GM23338 (cell line): ENCODE measurements at regions not wholly inside any gene's neighbourhood (a gene's known extent, or its start where the extent isn't known, plus 50 kb on each side); places are given as distances from the start of the nearest gene placed in this dataset.

ENCODE experiments used
- ATAC-seq: fragments of 200-7000 bp; cut with Tn5 transposase; 3 replicates; pipeline ENCODE4 v1.9.1; 2020
- DNase-seq: peaks from one replicate; pipeline ENCODE4 v3.0.0-alpha.2; 2015; ENCODE audit warnings: low spot score
- H2AFZ ChIP-seq: fragments of 200-600 bp; sonication (generic); 2 replicates; pipeline ENCODE4 v1.8.0; 2016; ENCODE audit warnings: antibody characterized with exemption, mild to moderate bottlenecking, moderate library complexity
- H3F3A ChIP-seq: fragments of 200-600 bp; sonication (generic); replicated peaks from 2 replicates; pipeline ENCODE4 v1.8.0; 2017; ENCODE audit warnings: antibody characterized with exemption, mixed run types, low read depth
- H3K27ac ChIP-seq: fragments of 200-600 bp; sonication (generic); 2 replicates; pipeline ENCODE4 v1.6.1; 2016; ENCODE audit warnings: low read depth
- H3K27me3 ChIP-seq: fragments of 200-600 bp; sonication (generic); 2 replicates; pipeline ENCODE4 v1.8.0; 2016; ENCODE audit warnings: mild to moderate bottlenecking, mixed run types, moderate library complexity; ENCODE audit not compliant: insufficient read depth
- H3K36me3 ChIP-seq: fragments of 200-600 bp; sonication (generic); 2 replicates; pipeline ENCODE4 v1.8.0; 2016; ENCODE audit warnings: mild to moderate bottlenecking; ENCODE audit not compliant: insufficient read depth
- H3K4me1 ChIP-seq: fragments of 200-600 bp; sonication (generic); 2 replicates; pipeline ENCODE4 v1.8.0; 2016; ENCODE audit warnings: mild to moderate bottlenecking, moderate library complexity; ENCODE audit not compliant: insufficient read depth
- H3K4me2 ChIP-seq: fragments of 200-600 bp; sonication (generic); 2 replicates; pipeline ENCODE4 v1.7.1; 2017; ENCODE audit warnings: mixed run types
- H3K4me3 ChIP-seq: fragments of 200-600 bp; sonication (generic); 2 replicates; pipeline ENCODE4 v1.6.1; 2016; ENCODE audit warnings: mixed run types
- H3K79me2 ChIP-seq: fragments of 200-600 bp; sonication (generic); replicated peaks from 2 replicates; pipeline ENCODE4 v1.8.0; 2017; ENCODE audit warnings: mild to moderate bottlenecking; ENCODE audit not compliant: insufficient read depth
- H3K9me2 ChIP-seq: fragments of 200-600 bp; sonication (generic); 2 replicates; pipeline ENCODE4 v1.8.0; 2017; ENCODE audit not compliant: insufficient read depth
- H4K20me1 ChIP-seq: fragments of 200-600 bp; sonication (generic); replicated peaks from 2 replicates; pipeline ENCODE4 v1.8.0; 2017; ENCODE audit warnings: mild to moderate bottlenecking; ENCODE audit not compliant: insufficient read depth
- H3K27ac Mint-ChIP-seq: 2 replicates; pipeline ENCODE4 v1.8.0; 2020; ENCODE audit warnings: inconsistent platforms, mild to moderate bottlenecking, moderate library complexity, mixed read lengths
- H3K27me3 Mint-ChIP-seq: 3 replicates; pipeline ENCODE4 v1.8.0; 2022; ENCODE audit warnings: low read depth, mild to moderate bottlenecking, moderate library complexity, mixed read lengths, inconsistent platforms; ENCODE audit not compliant: insufficient read depth, poor library complexity
- H3K36me3 Mint-ChIP-seq: 3 replicates; pipeline ENCODE4 v1.8.0; 2021; ENCODE audit warnings: low read depth, mild to moderate bottlenecking, inconsistent platforms, moderate library complexity, mixed read lengths
- H3K4me1 Mint-ChIP-seq: 3 replicates; pipeline ENCODE4 v1.8.0; 2020; ENCODE audit warnings: mild to moderate bottlenecking, inconsistent platforms, mixed read lengths
- H3K4me3 Mint-ChIP-seq: 3 replicates; pipeline ENCODE4 v1.8.0; 2021; ENCODE audit warnings: moderate library complexity, mild to moderate bottlenecking, inconsistent platforms, mixed read lengths
- H3K9me3 Mint-ChIP-seq: 3 replicates; pipeline ENCODE4 v1.8.0; 2020; ENCODE audit warnings: moderate library complexity, mild to moderate bottlenecking, inconsistent platforms, mixed read lengths
- CREB1 ChIP-seq: fragments of 250-450 bp; sonication (Bioruptor Pico); IDR thresholded peaks from 2 replicates; pipeline ENCODE4 v1.5.0; 2020; ENCODE audit warnings: low read depth, mild to moderate bottlenecking, moderate library complexity
- CTCF ChIP-seq, 2 experiments: fragments of 200-600 bp in 1 of 2; sonication (generic) in 1 of 2; conservative IDR thresholded peaks; 2 replicates each; pipeline versions ENCODE4 v1.5.1 to v1.6.1; 2016 to 2017; ENCODE audit warnings: antibody characterized with exemption in 2 of 2, low read depth in 2 of 2, mild to moderate bottlenecking in 2 of 2, moderate library complexity in 1 of 2
- EZH2 ChIP-seq: fragments of 200-600 bp; sonication (generic); IDR thresholded peaks from one replicate; pipeline ENCODE4 v1.8.0; 2017; ENCODE audit warnings: antibody characterized with exemption, mild to moderate bottlenecking, low read depth; ENCODE audit not compliant: unreplicated experiment
- EZH2phosphoT487 ChIP-seq: fragments of 200-600 bp; sonication (generic); IDR thresholded peaks from one replicate; pipeline ENCODE4 v1.8.1; 2018; ENCODE audit warnings: antibody characterized with exemption; ENCODE audit not compliant: unreplicated experiment
- JUNB ChIP-seq: IDR thresholded peaks from one replicate; pipeline ENCODE4 v1.6.1; 2016; ENCODE audit warnings: antibody characterized with exemption; ENCODE audit not compliant: unreplicated experiment
- NANOG ChIP-seq: IDR thresholded peaks from 2 replicates; pipeline ENCODE4 v1.6.1; 2016; ENCODE audit warnings: antibody characterized with exemption, borderline replicate concordance
- POLR2AphosphoS5 ChIP-seq: IDR thresholded peaks from 2 replicates; pipeline ENCODE4 v1.6.1; 2016; ENCODE audit warnings: antibody characterized with exemption, low read depth
- STAT1 ChIP-seq: IDR thresholded peaks from one replicate; pipeline ENCODE4 v1.6.1; 2016; ENCODE audit warnings: antibody characterized with exemption; ENCODE audit not compliant: unreplicated experiment
- ZNF114 ChIP-seq: fragments of 250-450 bp; sonication (Bioruptor Pico); IDR thresholded peaks from 2 replicates; pipeline ENCODE4 v1.5.0; 2020; ENCODE audit warnings: mild to moderate bottlenecking, moderate library complexity
- ZNF331 ChIP-seq: fragments of 250-450 bp; sonication (Bioruptor Pico); IDR thresholded peaks from 2 replicates; pipeline ENCODE4 v1.5.0; 2020; ENCODE audit warnings: low read depth, mild to moderate bottlenecking, moderate library complexity
- TF ChIP-seq, protein P1 (sequence below): fragments of 250-450 bp; sonication (Bioruptor Pico); IDR thresholded peaks from 2 replicates; pipeline ENCODE4 v1.5.0; 2020; ENCODE audit warnings: mild to moderate bottlenecking, moderate library complexity
- TF ChIP-seq, protein P2 (sequence below): IDR thresholded peaks from one replicate; pipeline ENCODE4 v1.6.1; 2018; ENCODE audit warnings: antibody characterized with exemption; ENCODE audit not compliant: unreplicated experiment

- H3K4me1 ChIP-seq: peaks cover 21% of the 10 kb centered on the region
- no peak overlapping the region for H2AFZ ChIP-seq
- H3K36me3 ChIP-seq: peaks cover 4% of the 10 kb centered on the region; the same call in 1 of the 2 replicates
- DNase-seq (no peak), ATAC-seq (no peak)
- no peaks in the 10 kb centered on the region for H4K20me1 ChIP-seq
- no peaks in the 10 kb centered on the region for H3K79me2 ChIP-seq
- no peaks in the 10 kb centered on the region for H3K27me3 ChIP-seq
- peaks cover 16% of the 10 kb centered on the region; the same call in 1 of the 2 replicates for H3K9me2 ChIP-seq
- H3K36me3 Mint-ChIP-seq: peaks cover 44% of the 10 kb centered on the region
- no peak overlapping the region for H3K27ac Mint-ChIP-seq
- TF ChIP-seq JUNB (no peak), POLR2AphosphoS5 (no peak), STAT1 (no peak), EZH2phosphoT487 (no peak), CTCF (conservative IDR thresholded peaks at IDR 0.05; ENCODE audit: low read depth in 2 of 2) (no peak), NANOG (no peak), CREB1 (no peak), ZNF114 (CRISPR knock-in tag) (no peak), EZH2 (no peak), ZNF331 (CRISPR knock-in tag) (no peak)
- TF ChIP-seq, protein P1, sequence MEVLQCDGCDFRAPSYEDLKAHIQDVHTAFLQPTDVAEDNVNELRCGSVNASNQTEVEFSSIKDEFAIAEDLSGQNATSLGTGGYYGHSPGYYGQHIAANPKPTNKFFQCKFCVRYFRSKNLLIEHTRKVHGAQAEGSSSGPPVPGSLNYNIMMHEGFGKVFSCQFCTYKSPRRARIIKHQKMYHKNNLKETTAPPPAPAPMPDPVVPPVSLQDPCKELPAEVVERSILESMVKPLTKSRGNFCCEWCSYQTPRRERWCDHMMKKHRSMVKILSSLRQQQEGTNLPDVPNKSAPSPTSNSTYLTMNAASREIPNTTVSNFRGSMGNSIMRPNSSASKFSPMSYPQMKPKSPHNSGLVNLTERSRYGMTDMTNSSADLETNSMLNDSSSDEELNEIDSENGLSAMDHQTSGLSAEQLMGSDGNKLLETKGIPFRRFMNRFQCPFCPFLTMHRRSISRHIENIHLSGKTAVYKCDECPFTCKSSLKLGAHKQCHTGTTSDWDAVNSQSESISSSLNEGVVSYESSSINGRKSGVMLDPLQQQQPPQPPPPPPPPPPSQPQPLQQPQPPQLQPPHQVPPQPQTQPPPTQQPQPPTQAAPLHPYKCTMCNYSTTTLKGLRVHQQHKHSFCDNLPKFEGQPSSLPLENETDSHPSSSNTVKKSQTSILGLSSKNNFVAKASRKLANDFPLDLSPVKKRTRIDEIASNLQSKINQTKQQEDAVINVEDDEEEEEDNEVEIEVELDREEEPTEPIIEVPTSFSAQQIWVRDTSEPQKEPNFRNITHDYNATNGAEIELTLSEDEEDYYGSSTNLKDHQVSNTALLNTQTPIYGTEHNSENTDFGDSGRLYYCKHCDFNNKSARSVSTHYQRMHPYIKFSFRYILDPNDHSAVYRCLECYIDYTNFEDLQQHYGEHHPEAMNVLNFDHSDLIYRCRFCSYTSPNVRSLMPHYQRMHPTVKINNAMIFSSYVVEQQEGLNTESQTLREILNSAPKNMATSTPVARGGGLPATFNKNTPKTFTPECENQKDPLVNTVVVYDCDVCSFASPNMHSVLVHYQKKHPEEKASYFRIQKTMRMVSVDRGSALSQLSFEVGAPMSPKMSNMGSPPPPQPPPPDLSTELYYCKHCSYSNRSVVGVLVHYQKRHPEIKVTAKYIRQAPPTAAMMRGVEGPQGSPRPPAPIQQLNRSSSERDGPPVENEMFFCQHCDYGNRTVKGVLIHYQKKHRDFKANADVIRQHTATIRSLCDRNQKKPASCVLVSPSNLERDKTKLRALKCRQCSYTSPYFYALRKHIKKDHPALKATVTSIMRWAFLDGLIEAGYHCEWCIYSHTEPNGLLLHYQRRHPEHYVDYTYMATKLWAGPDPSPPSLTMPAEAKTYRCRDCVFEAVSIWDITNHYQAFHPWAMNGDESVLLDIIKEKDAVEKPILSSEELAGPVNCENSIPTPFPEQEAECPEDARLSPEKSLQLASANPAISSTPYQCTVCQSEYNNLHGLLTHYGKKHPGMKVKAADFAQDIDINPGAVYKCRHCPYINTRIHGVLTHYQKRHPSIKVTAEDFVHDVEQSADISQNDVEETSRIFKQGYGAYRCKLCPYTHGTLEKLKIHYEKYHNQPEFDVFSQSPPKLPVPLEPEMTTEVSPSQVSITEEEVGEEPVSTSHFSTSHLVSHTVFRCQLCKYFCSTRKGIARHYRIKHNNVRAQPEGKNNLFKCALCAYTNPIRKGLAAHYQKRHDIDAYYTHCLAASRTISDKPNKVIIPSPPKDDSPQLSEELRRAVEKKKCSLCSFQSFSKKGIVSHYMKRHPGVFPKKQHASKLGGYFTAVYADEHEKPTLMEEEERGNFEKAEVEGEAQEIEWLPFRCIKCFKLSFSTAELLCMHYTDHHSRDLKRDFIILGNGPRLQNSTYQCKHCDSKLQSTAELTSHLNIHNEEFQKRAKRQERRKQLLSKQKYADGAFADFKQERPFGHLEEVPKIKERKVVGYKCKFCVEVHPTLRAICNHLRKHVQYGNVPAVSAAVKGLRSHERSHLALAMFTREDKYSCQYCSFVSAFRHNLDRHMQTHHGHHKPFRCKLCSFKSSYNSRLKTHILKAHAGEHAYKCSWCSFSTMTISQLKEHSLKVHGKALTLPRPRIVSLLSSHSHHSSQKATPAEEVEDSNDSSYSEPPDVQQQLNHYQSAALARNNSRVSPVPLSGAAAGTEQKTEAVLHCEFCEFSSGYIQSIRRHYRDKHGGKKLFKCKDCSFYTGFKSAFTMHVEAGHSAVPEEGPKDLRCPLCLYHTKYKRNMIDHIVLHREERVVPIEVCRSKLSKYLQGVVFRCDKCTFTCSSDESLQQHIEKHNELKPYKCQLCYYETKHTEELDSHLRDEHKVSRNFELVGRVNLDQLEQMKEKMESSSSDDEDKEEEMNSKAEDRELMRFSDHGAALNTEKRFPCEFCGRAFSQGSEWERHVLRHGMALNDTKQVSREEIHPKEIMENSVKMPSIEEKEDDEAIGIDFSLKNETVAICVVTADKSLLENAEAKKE (CRISPR knock-in tag): no peak
- TF ChIP-seq, protein P2, sequence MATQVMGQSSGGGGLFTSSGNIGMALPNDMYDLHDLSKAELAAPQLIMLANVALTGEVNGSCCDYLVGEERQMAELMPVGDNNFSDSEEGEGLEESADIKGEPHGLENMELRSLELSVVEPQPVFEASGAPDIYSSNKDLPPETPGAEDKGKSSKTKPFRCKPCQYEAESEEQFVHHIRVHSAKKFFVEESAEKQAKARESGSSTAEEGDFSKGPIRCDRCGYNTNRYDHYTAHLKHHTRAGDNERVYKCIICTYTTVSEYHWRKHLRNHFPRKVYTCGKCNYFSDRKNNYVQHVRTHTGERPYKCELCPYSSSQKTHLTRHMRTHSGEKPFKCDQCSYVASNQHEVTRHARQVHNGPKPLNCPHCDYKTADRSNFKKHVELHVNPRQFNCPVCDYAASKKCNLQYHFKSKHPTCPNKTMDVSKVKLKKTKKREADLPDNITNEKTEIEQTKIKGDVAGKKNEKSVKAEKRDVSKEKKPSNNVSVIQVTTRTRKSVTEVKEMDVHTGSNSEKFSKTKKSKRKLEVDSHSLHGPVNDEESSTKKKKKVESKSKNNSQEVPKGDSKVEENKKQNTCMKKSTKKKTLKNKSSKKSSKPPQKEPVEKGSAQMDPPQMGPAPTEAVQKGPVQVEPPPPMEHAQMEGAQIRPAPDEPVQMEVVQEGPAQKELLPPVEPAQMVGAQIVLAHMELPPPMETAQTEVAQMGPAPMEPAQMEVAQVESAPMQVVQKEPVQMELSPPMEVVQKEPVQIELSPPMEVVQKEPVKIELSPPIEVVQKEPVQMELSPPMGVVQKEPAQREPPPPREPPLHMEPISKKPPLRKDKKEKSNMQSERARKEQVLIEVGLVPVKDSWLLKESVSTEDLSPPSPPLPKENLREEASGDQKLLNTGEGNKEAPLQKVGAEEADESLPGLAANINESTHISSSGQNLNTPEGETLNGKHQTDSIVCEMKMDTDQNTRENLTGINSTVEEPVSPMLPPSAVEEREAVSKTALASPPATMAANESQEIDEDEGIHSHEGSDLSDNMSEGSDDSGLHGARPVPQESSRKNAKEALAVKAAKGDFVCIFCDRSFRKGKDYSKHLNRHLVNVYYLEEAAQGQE: no peak
- peaks cover 42% of the 10 kb centered on the region for H3K9me3 Mint-ChIP-seq
- H3K4me2 ChIP-seq: no peak overlapping the region
- peaks cover 32% of the 10 kb centered on the region for H3K4me1 Mint-ChIP-seq
- no peak overlapping the region for H3K4me3 ChIP-seq
- H3F3A ChIP-seq: peaks cover 2% of the 10 kb centered on the region
- no peak overlapping the region for H3K4me3 Mint-ChIP-seq
- no peak overlapping the region for H3K27ac ChIP-seq
- H3K27me3 Mint-ChIP-seq: peaks cover 15% of the 10 kb centered on the region
These were observed 142.2 kb upstream of the RFLNA start for GRCh38 chr12:124152731-124153130.
